Neural cell (in vitro differentiated cells): ENCODE measurements at regions not wholly inside any gene's neighbourhood (a gene's known extent, or its start where the extent isn't known, plus 50 kb on each side); places are given as distances from the start of the nearest gene placed in this dataset.

ENCODE experiments used
- CTCF ChIP-seq: fragments of 450-650 bp; IDR thresholded peaks from 2 replicates; pipeline ENCODE4 v1.5.1; 2014; ENCODE audit warnings: antibody characterized with exemption, mild to moderate bottlenecking, moderate library complexity; ENCODE audit not compliant: poor library complexity, severe bottlenecking
- EP300 ChIP-seq: fragments of 450-650 bp; conservative IDR thresholded peaks from 2 replicates; pipeline ENCODE4 v1.6.1; 2014; ENCODE audit warnings: antibody characterized with exemption, mild to moderate bottlenecking, moderate library complexity; ENCODE audit not compliant: poor library complexity, severe bottlenecking
- EZH2 ChIP-seq: fragments of 200-600, 300-800 bp; shearing (Covaris generic), sonication (generic); IDR thresholded peaks from 2 replicates; pipeline ENCODE4 v1.6.1; 2014; ENCODE audit warnings: antibody characterized with exemption, low read length, borderline replicate concordance, mild to moderate bottlenecking; ENCODE audit not compliant: insufficient read depth, poor library complexity, severe bottlenecking
- POLR2AphosphoS5 ChIP-seq: IDR thresholded peaks from 2 replicates; pipeline ENCODE4 v1.6.1; 2012
- RAD21 ChIP-seq: fragments of 450-650 bp; conservative IDR thresholded peaks from 2 replicates; pipeline ENCODE4 v1.6.1; 2014; ENCODE audit warnings: antibody characterized with exemption, mild to moderate bottlenecking, moderate library complexity
- REST ChIP-seq: IDR thresholded peaks from 2 replicates; pipeline ENCODE4 v1.6.1; 2012; ENCODE audit warnings: borderline replicate concordance
- SMC3 ChIP-seq: fragments of 450-650 bp; conservative IDR thresholded peaks from 2 replicates; pipeline ENCODE4 v1.6.1; 2014; ENCODE audit warnings: antibody characterized with exemption, mild to moderate bottlenecking, moderate library complexity; ENCODE audit not compliant: poor library complexity

- no peak for TF ChIP-seq REST
- no peak for TF ChIP-seq POLR2AphosphoS5
- no peak for TF ChIP-seq SMC3
- peak; percentile 42 for TF ChIP-seq CTCF
- no peak for TF ChIP-seq EP300
- TF ChIP-seq EZH2 = no peak
- peak; percentile 37 for TF ChIP-seq RAD21
These were observed 867.8 kb downstream of the SQOR start for GRCh38 chr15:46502667-46503066.
